T-helper 9 cell (primary cell): ENCODE measurements at regions not wholly inside any gene's neighbourhood (a gene's known extent, or its start where the extent isn't known, plus 50 kb on each side); places are given as distances from the start of the nearest gene placed in this dataset.

Experiments
- DNase-seq: peaks from one replicate; pipeline ENCODE4 v3.0.0-alpha.2; 2020

DNA sequence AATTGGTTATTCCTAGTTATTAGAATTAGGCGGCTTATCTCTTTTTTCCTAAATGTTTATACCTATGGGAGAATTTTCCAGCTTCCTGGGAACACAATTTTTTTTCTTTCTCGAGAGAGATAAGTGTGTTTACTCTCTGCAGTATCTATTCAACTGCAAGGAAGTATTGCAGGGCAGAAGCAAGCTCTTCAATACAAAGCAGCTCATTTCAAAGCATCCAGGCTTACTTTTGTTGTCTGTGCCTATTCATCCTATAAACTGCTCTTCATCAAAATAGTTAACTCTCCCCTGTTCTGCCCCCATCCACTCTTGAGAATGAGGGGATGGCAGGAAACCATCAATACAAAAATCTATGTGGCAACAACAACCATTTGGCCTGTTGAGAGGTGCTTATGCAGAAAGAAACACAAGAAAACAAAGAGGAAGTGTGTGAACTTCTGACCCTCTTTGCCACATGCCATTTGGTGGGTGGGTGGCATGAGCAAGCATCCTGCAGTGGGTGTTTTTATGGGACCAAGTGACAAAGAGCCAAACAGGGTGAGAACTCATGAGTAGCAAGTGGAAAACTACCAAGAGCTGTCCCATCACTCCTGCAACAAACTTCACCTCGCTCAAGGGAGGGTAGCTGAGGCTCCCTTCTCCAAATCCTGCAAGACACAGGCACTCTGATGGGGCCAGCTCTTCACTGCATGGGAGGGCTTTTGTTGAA is 50.6 kb upstream of the MRPS6 start:
- DNase-seq: no peak

DNA sequence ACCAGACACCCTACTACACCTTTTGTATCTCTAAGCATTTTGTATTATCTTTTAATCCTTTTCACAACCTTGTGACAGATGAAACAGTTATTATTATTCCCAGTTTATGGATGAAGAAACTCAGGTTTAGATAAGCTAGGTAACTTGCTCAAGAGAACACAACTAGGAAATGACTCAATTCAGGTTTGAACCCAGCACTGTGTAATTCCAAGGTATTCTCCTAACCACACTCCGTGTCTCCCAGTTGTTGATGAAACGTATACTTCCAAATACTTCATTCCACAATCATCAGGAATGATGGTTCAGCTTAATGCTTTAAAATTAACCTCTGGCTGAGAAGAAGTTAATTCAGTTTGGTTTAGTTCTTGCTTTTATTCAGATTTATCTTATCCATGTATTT is 51.7 kb upstream of the MRPS6 start:
- no peak for DNase-seq

DNA sequence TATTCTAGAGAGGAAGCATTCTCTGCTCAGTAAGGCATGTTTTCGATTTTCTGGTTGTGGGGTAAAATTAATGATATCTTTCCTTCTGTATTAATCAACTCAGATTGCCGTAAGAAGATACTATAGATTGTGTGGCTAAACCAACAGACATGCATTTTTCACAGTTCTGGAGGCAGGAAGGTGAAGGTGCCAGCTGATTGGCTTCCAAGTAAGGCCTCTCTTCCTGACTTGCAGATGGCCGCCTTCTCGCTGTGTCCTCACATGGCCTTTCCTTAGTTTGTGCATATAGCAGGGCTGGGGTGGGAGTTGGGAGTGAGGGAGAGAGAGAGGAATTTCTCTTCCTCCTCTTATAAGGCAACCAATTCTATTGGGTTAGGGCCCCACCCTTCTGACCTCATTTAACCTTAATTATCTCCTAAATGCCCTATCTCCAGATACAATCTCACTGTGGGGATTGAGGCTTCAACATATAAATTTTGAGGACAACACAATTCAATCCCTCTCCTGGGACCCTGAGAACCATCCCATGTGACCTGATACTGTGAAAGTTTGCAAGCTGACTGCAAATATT is 52.3 kb upstream of the MRPS6 start:
- DNase-seq: no peak

DNA sequence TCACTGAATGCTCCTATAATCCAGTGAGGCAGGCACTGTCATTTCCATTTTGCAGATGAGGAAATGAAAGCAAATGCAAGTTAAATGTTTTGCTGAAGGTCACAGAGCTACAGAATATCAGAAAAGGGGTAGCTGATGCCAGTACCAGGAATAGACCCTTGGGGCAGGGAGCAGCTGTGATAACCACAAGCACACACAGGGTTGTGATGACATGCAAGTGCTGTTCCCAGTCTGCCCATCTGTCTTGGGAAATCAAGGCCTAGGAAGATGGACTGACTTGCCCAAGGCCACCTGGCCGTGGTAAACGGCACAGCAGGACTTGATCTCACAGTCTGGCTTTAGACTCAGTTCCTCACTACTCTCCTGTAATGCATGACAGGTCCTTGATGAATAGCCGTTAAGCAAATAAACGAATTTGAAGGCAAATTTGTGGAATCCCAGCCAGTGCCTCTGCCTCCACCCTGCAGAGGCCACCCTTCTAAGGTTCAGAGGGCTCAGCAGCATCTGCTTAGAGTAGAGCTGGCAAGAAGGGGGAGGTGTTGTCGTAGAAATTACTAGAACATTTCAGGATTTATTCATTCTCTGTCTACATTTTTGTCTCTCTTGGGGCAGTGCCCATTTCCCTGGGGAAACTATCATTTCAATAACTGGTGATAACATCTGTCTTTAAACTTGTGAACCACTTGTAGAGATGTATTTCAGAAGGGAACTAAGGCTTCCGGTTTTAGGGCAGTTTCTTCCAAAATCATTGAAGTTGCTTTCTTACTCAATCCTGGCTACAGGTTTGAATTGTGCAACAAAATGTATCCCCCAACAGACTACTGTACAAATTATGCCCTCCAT is 53.2 kb upstream of the MRPS6 start:
- DNase-seq: no peak

DNA sequence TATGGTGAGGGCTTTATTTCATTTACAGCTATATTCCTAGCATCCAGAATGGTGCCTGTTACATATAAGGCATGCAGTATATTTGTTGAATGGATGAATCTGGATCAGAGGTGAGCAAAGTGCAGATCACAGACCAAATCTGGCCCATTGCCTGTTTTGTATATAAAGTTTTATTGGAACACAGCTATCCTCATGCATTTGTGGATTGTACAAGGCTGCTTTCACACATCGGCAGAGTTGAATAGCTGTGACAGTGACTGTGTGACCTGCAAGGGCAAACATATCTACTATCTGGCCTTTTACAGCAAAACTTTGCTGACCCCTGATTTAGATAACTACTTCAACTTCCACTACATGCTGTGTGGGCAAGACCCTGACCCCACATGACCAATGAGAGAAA is 54.0 kb upstream of the MRPS6 start:
- no peak for DNase-seq

DNA sequence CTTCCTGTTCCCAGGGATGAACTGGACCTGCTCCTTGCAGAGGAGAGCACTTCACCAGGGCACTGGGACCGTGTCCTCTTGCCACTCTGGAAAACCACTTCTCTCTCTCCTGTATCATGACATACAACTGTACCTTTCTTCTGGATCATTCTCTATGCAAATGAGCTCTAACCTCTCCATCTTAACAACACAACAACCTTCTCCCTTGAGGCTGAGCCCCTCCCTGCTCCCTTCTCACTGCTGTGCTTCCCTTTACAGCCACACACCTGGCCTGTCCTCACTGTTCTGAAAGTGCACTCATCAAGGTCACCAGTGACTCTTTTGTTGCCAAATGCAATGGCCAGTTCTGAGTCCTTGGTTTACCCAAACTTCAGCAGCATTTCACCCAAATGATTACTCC is 54.5 kb upstream of the MRPS6 start:
- DNase-seq: no peak

DNA sequence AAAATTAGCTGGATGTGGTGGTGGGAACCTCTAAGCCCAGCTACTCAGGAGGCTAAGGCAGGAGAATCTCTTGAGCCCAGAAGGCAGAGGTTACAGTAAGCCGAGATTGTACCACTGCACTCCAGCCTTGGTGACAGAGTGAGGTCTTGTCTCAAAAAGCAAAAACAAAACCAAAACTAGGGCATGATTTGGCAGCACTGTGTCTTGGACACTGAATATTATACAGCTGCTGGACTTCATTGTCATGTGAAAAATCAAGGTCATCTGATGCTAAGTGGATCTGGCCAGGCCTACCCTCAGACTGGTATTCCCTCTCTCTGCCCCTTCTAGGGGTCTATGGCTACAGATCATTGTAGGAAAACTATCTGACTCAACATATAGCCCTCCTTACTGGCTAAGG is 55.2 kb upstream of the MRPS6 start:
- no peak for DNase-seq

DNA sequence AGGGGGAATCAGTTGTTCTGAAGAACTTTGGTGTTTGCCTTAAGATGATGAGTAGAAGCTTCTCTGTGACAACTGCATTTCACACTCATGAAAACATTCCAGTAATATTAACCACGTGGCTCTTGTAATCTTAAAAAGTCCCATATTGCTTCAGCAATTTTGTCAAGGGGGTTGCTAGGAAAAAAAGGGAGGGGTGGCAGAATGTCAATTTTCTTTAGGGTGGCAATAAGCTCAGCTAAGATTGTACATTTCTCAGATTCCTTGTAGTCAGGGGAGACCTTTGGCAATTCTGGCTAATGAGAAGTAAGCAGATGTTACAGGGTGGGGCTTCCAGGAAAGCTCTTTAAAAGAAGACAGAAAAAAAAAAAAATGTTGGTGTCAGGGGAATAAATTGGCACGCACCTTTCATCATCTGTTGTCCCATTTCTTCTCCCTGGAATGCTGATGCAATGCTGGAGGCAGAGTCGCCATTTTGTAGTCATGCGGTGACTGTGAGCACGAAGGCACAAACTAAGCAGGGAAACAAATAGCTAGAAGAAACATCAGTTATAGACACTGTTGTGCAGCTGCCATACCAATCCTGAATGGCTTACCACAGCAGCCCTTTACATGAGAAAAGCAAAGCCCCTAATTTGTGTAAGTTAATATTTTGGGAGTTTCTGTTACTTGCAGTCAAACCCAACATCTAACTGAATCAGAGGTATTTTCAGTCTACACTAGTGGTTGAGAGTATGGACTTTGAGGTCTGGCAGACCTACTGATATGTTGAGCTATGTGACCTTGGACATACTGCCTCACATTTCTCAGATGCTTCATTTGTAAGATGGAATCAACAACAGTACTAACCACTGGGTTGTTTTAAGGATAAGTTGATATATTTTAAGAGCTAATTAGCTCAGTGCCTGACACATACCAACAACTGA is 56.1 kb upstream of the MRPS6 start:
- DNase-seq: no peak

DNA sequence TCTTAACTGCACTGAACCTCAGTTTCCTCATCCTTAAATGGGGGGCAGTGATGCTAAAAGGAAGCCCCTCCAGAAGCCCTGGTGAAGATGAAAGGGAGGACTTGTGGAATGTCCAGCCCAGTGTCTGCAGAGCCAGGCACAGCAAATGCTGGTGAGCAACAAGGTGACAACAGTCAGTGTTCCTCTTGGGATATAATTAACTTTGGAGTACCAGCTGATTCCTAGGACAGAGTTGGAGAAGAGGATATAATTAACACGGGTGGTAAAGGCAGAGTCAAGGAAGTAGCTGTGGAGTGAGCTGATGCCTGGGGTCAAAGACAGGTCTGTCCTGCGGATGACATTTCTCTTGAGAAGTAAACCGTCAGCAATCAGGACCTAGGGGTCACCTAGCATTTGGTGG is 60.7 kb upstream of the MRPS6 start:
- no peak for DNase-seq

DNA sequence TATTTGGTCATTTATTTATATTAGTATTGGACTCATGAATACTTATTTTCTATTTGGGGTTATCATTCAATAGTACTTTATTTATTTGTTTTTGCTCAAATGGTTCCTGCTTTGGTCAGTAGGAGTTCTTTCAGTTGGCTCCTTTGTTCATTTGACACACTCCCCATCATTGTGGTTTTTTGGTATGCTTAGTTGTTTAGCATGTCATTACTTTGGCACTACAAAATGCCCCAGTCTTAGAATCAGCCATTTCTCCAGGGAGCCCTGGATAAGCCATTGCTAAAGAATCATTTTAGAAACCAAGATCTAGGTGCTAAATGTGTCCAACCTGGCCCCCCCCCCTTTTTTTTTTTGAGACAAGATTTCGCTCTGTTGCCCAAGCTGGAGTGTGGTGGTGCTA is 61.7 kb upstream of the MRPS6 start:
- DNase-seq: no peak

DNA sequence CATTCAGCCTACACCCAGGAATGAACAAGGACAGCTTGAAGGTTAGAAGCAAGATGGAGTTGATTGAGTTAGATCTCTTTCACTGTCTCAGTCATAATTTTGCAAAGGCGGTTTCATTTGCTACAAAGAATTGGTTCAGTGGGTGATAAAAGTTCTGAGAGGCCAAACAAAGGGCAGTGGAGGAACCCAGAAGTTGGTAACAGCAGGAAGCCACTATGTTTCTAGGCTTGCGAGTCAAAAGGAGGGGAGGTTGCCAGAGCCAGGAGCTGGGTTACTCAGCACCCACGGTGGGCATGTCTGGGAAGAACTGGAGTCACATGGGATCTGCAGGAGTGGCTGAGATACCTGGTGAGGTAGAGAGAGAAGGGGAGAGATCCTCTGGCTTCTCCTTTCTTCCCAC is 64.2 kb upstream of the MRPS6 start:
- DNase-seq: no peak

DNA sequence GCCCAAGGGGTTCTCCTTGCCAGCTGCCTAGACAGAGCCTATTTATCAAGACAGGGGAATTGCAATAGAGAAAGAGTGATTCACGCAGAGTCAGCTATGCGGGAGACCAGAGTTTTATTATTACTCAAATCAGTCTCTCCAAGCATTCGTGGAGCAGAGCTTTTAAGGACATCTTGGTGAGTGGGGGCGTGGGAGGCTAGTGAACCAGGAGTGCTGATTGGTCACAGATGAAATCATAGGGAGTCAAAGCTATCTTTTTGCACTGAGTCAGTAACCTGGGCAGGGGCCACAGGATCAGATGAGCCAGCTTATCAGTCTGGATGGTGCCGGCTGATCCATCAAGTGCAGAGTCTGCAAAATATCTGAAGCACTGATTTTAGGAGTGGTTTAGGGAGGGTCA is 64.8 kb upstream of the MRPS6 start:
- DNase-seq: no peak

DNA sequence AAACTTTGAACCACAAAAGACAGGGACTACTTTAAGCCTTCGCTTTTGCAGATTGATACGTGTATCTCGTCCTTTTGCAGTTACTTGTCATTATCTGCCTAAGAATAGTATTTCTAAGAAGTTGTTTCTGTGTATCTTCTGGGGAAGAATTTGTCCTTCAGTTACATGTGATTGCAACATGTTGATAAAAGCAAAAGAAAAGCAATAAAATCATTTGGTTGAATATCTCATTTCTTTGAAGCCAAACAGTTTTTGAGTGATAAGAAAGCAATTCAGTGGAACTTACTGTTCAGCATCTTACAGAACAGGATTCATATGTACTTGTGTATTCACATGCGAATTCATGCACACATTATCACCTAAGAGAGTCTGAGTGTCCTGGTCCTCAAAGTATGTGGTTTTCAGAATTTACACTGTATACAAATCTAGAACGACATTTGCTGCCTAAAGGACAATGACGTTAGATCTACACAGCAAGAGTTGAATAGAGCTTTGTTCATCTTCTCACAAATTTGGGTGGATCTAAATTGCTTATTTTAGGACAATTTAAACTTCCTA is 66.7 kb upstream of the MRPS6 start:
- no peak for DNase-seq

DNA sequence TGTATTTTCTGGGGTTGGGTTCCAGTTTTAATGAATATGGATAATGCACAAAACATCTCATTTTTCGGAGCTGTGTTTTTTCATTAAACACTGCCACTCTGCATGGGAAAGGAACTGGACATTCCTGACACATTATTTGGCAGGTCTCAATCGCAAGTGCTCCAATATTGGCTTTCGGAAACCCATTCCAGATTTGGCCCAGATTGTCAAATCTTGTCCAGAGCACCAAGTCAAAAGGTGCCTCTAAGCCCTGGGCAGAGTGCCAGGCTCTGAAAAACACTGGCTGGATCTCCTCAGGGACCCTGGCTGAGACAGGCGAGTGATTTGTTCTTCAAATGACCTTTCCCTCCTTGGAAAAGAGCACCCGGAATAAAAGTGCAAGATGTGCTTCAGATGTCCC is 68.4 kb upstream of the MRPS6 start:
- DNase-seq: no peak

DNA sequence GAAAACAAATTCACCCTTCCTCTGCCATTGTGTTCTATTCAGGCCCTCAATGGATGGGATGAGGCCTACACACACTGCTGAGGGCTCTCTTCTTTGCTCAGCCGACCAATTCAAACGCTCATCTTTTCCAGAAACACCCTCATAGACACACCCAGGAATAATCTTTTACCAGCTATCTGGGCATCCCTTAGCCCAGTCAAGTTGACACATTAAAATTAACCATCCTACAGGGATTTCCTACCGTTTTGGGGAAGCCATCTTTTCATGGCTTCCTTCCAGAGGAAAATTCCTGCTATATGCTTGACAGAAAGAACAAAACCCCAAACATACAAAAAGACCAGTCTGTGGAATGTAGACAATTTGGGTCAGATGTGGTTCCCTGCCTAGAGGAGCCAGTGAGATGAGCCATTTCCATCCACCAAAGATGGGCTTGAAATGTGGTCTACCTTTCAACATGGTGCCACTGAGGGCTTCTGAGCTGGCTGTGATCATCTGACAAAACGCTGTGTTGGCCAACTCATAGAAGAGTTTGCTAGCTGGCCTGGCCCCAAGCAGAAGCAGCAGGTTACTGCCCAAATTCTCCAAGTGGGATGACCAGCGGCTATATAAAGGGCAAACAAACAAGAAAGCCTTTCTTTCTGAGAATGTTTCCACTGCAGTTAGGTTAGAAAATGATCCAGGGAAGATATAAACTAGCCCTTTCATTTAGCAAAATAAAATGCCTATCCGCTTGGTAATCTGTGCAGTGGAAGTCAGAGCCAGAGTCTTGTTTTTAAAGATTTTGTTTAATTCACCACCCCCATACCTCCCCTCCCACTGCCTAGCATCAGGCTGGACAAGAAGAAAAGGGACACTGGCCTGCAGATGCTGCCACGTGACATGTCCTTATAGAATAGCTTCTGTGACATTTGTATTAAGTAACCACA is 69.1 kb upstream of the MRPS6 start:
- no peak for DNase-seq

DNA sequence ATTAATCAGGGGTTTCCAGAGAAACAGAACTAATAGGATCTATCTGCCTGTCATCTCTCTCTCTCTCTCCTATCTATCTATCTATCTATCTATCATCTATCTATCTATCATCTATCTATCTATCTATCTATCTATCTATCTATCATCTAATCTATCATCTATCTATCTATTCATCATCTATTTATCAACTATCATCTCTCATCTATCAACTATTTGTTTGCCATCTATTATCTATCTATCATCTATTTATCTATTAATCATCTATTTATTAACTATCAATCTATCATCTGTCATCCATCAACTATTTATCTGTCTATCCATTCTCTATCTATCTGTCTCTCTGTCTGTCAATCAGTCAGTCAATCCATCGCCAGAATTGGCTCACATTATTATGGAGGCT is 70.0 kb upstream of the MRPS6 start:
- DNase-seq: no peak

DNA sequence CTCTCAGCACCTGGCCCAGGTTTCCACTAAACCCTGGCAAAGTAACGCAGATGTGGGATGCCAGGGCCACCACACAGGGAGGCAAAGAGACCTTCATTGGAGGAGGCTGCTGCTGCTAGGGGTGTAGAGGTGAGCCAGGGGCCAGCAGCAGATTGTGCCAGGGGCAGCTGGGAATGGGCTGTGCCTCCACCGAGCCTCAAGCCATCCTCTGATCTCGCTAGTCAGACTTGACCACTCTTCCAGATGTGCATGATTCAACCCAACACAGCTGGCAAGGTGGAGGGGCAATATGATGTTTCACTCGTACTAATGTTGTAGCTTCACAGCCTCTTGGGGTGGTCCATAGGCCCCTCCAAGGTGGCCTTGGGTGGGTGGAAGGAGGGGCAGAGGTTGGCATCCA is 73.0 kb upstream of the MRPS6 start:
- DNase-seq: no peak

DNA sequence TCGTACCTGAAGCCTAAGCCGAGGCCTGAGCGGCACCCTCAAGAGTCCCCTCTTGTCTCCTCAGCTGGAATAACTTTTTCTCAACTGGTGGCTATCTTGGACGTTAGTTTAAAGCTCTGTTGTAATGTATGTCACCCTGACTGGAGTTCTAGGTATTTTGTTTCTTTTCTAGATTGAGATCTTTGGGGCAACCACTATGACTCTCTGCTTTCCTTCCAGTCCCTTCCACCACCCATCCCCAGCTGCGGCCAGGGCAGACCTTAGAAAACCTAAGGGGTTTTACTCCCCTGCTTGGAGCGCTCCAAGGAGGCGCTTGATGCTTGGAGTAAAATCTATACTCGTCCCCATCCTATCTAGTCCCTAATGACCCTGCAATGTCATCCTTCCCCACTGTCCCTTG is 74.6 kb upstream of the MRPS6 start:
- DNase-seq: no peak

DNA sequence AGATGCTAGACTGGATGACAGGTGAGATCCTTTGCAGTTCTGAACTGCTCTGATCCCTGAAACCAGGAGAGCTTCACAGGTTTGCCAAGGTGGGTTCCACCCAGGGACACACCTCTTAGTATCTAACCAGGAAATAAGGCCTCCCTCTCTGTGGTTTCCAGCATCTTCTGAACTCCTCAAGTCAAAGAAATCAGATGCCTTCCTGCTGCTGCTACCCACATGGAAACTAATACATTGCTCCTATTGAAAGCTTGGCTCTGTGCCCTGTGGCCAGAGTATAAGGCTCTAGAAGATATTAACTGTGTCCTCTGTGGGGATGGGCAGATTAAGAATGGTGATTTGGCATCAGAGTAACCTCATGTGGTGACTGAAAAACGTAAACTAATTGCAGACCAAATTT is 75.0 kb upstream of the MRPS6 start:
- no peak for DNase-seq

DNA sequence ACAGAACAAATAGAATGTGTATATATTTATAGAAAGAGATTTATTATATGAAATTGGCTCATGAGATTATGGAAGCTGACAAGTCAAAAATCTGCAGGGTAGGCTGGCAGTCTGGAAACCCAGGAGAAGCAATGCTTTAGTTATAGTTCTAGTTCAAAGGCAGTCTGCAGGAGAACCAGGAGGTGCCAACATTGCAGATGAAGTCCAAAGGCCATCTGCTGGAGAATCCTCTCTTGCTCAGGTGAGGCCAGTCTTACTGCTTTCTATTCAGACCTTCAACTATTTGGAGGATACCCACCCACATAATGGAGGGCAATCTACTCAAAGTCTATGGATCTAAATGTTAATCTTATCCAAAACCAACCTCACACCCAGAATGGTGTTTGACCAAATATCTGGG is 75.9 kb upstream of the MRPS6 start:
- no peak for DNase-seq

DNA sequence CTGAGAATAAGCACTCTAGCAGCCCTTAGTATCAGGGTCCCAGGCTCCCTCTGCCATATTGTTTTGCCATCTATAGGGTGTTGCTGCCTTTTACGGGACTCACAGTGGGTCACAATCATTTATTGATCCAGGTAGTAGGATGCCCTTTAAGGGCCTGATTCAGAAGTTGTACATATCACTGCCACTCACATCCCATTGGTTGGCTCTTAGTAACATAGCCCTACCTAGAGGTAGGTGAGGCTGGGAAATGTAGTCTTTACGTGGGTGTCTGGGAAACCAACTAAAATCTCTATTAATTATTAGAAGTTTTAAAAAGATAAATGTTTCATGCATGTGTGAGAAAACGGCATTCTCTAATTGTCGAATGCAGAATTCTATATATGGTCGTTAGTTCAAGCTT is 78.8 kb upstream of the ATP5PO start:
- DNase-seq: no peak
